HG03378 (cell line): ENCODE measurements at regions not wholly inside any gene's neighbourhood (a gene's known extent, or its start where the extent isn't known, plus 50 kb on each side); places are given as distances from the start of the nearest gene placed in this dataset.

Experiments used
- ATAC-seq: cut with Tn5 transposase; IDR thresholded peaks from one replicate; pipeline ENCODE4 v1.9.1; 2021; ENCODE audit warnings: mild to moderate bottlenecking, moderate library complexity; ENCODE audit not compliant: unreplicated experiment

DNA sequence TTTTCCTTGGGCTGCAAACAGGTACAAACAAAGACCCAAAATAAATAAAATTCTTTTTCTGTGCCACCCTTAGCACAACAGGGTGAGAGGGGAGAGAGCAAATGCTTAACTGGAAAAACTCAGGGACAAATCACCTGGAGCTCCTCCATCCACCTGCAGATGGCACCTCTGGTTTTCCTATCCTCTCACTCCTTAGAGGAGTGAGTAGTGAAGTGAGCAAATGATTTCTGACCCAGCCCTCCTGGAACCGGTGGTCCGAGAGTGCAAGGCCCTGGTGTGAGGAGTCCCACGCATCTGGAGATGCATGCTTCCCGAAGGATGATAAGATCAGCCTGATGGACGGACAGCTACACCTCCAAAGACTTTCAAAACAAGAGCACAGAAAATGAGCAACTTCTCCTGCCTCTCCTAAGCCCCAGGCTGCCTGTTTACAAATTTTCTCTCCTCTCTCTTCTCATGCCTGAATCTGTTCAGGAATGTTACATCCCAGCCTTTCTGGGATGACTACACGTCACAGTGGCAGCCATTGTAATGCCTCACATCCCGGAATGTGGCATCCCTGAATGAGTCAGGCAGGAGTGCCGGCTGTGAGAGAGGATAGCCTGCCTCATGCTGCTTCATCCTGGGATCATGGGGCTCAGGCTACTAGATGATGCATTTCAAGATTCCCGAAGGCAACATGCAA lies 86.4 kb downstream of the ADRB2 start:
- no peak for ATAC-seq

GRCh38 chr5:148913493-148913892 lies 87.1 kb downstream of the ADRB2 start:
- ATAC-seq: no peak

GRCh38 chr5:148913985-148914431 lies 87.6 kb downstream of the ADRB2 start:
- ATAC-seq: no peak

DNA sequence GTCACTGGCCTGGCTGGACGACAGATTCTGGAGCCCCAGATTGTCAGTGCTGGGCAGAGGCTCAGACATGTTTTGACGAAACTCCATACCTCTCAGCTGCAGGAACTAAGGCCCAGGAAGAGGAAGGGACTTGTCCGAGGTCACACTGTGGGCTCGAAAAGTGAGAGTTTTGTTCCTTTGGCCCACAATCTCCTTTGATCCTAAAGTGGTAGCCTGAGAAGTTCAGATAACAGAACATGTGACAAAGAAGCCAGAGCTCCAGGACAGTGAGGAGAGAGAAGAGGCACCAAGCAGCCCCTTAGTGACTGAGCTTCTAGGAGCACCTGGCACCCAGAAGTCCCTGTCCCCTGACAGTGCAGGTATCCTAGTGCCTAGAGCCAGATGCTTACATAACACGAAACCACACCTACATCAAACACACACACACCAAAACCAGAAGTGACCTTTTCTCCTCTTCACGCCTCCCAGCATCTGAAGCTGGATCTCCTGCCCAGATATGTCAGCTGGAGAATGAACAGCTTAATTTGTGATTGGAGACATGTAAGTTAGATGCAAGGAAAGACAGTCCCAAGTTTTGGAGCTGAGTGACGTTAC lies 88.9 kb downstream of the ADRB2 start:
- no peak for ATAC-seq

GRCh38 chr5:148920646-148921288 lies 94.4 kb downstream of the ADRB2 start:
- no peak for ATAC-seq

DNA sequence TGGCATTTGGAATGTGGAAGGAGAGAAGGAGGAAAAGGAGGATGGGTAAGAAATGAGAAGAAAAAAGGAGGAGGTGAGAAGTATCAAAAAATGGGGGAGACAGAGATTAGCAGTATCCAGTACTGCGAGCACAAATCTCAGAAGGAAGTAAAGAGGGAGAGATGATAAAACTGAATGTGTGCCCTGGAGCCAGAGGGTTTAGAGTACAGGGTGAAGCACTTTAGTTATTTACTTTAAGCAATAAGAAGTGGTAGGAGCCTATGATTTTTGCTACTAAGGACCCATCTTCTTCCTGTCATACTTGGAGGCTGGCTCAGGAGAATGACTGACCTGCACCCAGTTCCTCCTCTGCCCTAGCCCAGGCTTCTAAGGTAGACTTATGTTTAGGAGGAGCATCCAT lies 94.9 kb downstream of the ADRB2 start:
- no peak for ATAC-seq

- ATAC-seq: peak; percentile 83
Measured at GRCh38 chr5:148922606-148923005, 96.2 kb downstream of the ADRB2 start.

- ATAC-seq: no peak
Measured at GRCh38 chr5:148923023-148923422, 96.6 kb downstream of the ADRB2 start.

DNA sequence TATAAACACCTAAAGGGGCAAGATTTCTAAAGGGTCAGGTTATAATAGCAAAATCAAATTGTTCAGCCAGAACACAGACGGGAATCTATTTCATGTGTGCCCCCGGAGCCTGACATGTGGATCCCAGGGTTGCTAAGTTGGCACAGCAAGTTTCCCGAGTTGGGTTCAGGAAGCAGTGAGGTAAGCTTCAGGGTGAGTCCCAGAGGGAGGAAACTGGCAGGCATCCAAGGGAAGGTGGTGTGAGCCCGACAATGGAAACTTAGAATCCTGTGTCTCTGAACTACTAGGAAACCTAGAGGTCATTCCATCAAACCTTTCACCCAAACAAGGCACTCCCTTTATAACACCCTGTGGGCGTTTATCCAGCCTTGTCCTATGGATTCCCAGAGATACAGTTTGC lies 98.4 kb downstream of the ADRB2 start:
- ATAC-seq: no peak

GRCh38 chr5:148926207-148926606 lies 99.8 kb downstream of the ADRB2 start:
- ATAC-seq: no peak

DNA sequence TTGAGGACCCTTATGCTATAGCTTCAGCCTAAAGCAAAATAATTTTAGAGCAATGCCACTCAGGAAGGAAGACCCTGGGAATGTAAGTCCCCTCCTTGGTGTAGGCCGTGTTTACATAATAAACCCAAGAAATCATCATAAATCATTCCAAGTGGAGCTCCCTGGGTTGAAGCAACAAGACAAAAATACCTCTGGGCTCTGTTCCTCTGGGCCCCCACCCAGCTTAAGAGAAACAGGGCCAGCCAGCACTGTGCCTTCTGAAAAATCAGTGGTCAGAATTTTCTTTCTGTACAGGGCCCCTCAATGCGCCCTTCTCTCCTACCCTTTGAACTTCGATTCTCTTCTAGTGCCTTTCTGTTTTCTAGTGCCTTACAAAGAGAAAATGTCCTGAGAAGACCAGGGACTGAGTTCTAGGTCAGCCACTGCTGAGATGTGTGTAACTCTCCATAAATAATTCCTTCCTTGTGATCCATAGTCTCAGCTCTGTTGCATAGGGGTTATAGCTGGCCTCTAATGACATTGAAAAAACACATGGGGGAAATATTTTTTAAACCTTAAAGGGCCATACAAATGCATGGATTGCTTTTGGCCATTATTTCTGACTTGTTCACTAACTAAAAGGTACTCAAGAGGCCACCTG lies 101.0 kb downstream of the ADRB2 start:
- no peak for ATAC-seq

DNA sequence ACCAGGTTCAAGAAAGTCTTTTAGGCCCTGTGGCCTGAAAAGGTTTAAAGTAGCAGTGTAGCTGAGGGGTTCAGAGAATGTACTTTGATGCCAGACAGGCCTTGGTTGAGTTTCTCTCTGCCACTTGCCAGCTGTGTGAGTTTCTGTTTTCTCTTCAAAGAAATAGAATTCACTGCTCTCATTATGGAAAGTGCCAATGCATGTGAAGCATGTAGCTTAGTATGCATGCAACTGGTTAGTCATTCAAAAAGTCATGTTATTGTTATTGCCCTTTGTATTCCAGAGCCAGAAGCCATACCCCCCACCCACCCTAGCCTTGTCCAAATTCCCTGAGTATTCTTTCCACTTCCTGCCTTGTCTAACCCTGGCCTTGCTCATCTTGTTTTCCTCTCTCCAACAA lies 101.7 kb downstream of the ADRB2 start:
- no peak for ATAC-seq

GRCh38 chr5:148931453-148932057 lies 105.1 kb downstream of the ADRB2 start:
- ATAC-seq: no peak

DNA sequence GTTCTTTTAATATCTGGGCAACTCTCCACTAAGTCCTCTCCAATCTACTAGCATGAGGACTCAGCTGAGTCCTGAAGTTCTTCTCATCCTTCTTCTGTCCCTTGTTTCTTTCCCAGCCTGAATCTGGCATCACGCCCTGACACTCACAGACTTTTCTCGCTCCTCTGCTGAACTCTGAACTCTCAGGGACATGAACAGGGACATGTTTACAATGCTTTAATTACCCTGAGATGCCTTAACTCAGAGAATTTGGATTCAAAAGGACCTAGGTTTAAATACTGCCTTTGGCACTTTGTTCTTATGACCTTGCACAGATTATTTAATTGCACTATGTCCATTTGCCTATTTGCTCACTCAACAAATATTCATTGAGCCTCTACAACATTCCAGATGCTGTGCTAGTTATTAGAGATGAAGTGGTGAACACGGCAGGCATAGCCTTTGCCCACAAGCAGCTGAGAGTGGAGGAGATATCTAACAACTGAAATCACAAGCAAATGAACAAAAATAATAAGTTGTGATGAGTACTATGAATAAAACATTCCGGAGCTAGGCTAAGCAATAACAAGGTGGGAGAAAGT lies 106.0 kb downstream of the ADRB2 start:
- no peak for ATAC-seq

GRCh38 chr5:148933903-148934432 lies 107.6 kb downstream of the ADRB2 start:
- no peak for ATAC-seq

DNA sequence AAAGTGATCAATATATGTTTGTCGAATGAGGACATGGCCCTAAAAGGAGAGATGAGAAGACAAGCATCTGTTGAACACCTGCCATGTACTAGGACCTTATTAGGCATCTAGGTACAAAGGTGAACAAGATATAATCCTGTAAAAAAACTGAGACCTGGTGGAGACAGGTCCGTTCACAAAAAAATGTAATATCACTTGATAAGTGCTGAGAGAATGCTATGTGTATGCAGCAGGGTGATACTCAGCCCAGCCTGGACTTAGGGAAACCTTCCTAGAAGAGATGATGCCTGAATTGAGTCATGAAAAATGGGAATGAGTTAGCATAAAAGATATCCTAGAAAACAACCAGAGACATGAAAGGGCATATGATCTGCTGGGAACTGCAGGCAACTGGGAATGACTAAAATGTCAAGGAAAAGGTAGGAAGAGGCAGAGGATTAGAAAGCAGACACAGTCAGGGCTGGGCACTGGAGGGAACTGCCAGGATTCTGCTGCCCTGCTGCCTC lies 108.5 kb downstream of the ADRB2 start:
- no peak for ATAC-seq

GRCh38 chr5:148937239-148937638 lies 110.8 kb downstream of the ADRB2 start:
- ATAC-seq: no peak

DNA sequence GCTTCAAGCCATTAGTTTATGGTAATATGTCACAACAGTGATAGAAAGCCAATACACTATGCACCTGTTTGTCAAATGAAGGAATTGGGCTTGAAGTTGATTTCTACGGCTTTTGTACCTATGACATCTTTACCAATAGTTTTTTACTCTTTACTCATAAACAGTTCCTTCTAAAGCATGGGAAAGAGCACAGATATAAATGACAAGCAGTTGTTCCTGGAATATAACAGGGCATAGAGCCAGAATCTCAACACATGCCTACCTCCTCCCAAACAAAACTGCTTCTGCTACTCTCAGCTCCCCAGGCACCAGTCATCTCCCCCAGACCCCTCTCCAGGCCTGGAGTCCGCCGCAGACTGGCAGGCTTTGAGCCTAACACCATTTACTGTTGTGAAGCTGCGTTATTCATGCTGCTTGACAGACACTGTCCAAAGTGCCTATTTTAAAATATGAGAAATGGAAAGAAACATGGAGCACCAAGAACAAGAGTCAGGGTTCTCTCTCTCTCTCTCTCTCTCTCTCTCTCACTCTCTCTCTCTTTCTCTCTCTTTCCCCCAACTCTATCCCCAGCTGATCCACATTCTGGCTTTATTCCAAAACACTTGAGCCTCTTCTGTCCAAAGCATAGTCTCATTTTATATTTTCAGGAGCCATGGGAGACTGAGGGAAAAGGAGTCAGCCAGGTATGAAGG lies 111.6 kb downstream of the ADRB2 start:
- no peak for ATAC-seq

GRCh38 chr5:148938522-148938882 lies 112.1 kb downstream of the ADRB2 start:
- no peak for ATAC-seq

GRCh38 chr5:148939676-148940075 lies 113.3 kb downstream of the ADRB2 start:
- no peak for ATAC-seq
